ENCODE measurements at regions not wholly inside any gene's neighbourhood (a gene's known extent, or its start where the extent isn't known, plus 50 kb on each side); places are given as distances from the start of the nearest gene placed in this dataset.

DNA sequence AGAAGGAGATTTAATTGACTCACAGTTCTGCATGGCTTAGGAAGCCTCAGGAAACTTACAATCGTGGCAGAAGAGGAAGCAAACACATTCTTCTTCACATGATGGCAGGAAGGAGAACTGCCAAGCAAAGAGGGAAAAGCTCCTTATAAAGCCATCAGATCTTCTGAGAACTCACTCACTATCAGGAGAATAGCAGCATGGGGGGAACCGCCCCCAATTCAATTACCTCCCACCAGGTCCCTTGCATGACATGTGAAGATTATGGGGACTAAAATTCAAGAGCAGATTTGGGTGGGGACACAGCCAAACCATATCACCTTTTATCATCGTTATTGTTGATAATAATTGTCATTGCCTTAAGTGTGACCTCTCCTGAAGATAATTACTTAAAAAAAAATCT lies 197.9 kb upstream of the SLC14A2 start:
- Histone ChIP-seq H3K9ac (replicated peaks; ENCODE audit: extremely low read depth, insufficient read depth, low read length) (no peak overlapping the region), H3K9me3 (replicated peaks; ENCODE audit: control insufficient read depth, insufficient read depth, low read length) (no peaks in the 10 kb centered on the region), H3K27ac (ENCODE audit: insufficient read depth, low read depth, low read length) (no peak overlapping the region), H3K4me2 (ENCODE audit: insufficient read depth, low read length) (no peak overlapping the region), H3K4me3 (replicated peaks in 1 of 3; ENCODE audit: insufficient read depth in 1 of 3, low read depth in 1 of 3, low read length in 3 of 3) (no peak overlapping the region), H3K27me3 (ENCODE audit: control insufficient read depth in 2 of 2, insufficient read depth in 2 of 2, low read length in 2 of 2) (no peaks in the 10 kb centered on the region), H2AFZ (ENCODE audit: low read depth, low read length) (no peak overlapping the region), H3K9me1 (replicated peaks; ENCODE audit: control insufficient read depth, extremely low read depth, insufficient read depth, low read length) (no peaks in the 10 kb centered on the region), H3K4me1 (ENCODE audit: control insufficient read depth, extremely low read depth, insufficient read depth, low read length) (no peaks in the 10 kb centered on the region), H3K79me2 (ENCODE audit: control insufficient read depth, insufficient read depth, low read length) (no peaks in the 10 kb centered on the region), H4K20me1 (replicated peaks; ENCODE audit: control insufficient read depth, extremely low read depth, insufficient read depth, low read length) (no peaks in the 10 kb centered on the region), H3K36me3 (ENCODE audit: control insufficient read depth in 2 of 2, extremely low read depth in 1 of 2, insufficient read depth in 2 of 2, low read length in 2 of 2) (no peaks in the 10 kb centered on the region)
- ChIA-PET CTCF (no interaction called here), POLR2A (no interaction called here)
- no peak for DNase-seq (ENCODE audit: low read depth, low spot score)
- no peak for TF ChIP-seq GATA2 (IDR thresholded peaks at IDR 0.05; ENCODE audit: insufficient read depth, insufficient read length, low read depth, low read length)
- no peak for TF ChIP-seq CTCF (IDR thresholded peaks at IDR 0.05; ENCODE audit: extremely low read depth in 1 of 2, insufficient read depth in 1 of 2, low read depth in 1 of 2, low read length in 2 of 2)
- no peak for TF ChIP-seq EZH2 (IDR thresholded peaks at IDR 0.05; ENCODE audit: borderline replicate concordance, low read depth, low read length, severe bottlenecking)
- TF ChIP-seq FOS (IDR thresholded peaks at IDR 0.05; ENCODE audit: borderline replicate concordance, insufficient read depth, low read length): no peak
- TF ChIP-seq, protein P1, sequence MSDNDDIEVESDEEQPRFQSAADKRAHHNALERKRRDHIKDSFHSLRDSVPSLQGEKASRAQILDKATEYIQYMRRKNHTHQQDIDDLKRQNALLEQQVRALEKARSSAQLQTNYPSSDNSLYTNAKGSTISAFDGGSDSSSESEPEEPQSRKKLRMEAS (IDR thresholded peaks at IDR 0.05; ENCODE audit: insufficient read depth, insufficient read length): no peak
- TF ChIP-seq MYC (IDR thresholded peaks at IDR 0.05; ENCODE audit: low read depth, low read length): no peak
- no peak for TF ChIP-seq JUN (IDR thresholded peaks at IDR 0.05; ENCODE audit: borderline replicate concordance, insufficient read depth, insufficient read length, low read depth)
- TF ChIP-seq POLR2AphosphoS5 (IDR thresholded peaks at IDR 0.05; ENCODE audit: insufficient read depth, low read depth, low read length): no peak
- no peak for TF ChIP-seq POLR2A (IDR thresholded peaks at IDR 0.05; ENCODE audit: low read depth, low read length)
- FAIRE-seq: no peak
- no TSS peak for BruUV-seq (replicated peaks)
- dilution Hi-C loops (cut with MboI; ENCODE audit: extremely low pct_ligation_motif_present, low sequenced_read_pairs) (no loop called here), intact Hi-C loops (cut with micrococcal nuclease) (no loop called here)

All from endothelial cell of umbilical vein (primary cell).